HG03196 (cell line): ENCODE measurements at regions not wholly inside any gene's neighbourhood (a gene's known extent, or its start where the extent isn't known, plus 50 kb on each side); places are given as distances from the start of the nearest gene placed in this dataset.

Experiments used
- ATAC-seq: cut with Tn5 transposase; IDR thresholded peaks from one replicate; pipeline ENCODE4 v1.9.1; 2021; ENCODE audit not compliant: unreplicated experiment

DNA sequence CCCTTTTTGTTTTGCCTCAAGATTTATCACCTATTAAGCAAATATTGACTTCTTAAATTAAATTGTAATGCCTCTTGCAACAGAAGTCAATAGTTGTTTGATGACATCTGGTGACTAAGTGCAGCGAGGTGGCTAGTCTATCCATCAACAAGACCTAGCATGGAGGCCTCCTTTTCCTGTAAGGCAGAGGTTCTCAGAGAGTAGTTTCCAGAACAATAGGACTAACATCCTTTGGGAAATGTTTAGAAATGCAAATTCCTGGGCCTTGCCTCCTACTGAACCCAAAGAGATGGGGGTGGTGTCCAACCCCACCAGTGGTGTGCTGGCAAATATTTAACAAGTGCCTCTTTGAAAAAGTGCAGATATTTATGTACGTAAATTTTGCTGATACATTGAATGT is 143.7 kb downstream of the SCP2D1 start:
- ATAC-seq: no peak

- no peak for ATAC-seq
These were observed 157.5 kb downstream of the SCP2D1 start for GRCh38 chr20:18971121-18971520.

GRCh38 chr20:18971574-18971973 is 158.0 kb downstream of the SCP2D1 start:
- no peak for ATAC-seq

DNA sequence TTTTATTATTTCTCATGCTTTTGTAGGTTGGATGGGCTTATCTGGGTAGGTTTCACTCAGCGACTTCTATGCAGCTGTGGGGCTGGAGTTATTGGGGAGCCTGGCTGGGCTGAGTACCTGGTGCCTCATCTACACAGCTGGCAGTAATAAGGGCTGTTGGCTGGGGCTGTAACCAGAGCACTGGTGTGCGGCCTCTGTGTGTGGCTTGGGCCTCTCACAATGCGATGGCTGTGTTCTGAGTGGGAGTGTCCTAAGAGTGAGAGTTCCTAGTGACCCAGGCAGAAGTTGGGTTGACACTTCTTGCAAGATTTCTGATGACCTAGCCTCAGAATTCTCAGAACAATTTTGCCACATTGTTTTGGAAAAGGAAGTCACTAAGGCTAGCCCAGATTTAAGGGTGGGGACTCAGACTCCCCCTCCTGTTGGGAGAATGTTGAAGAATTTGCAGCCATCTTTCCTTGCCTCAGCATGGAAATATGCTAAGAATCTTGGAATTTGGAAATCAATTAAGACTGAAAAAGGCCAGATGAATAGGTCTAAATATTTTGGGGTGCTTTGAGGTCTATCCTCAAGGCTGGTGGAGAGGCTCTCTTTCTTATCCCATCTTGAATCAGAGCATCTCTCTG is 158.8 kb downstream of the SCP2D1 start:
- no peak for ATAC-seq

- ATAC-seq: no peak
These were observed 160.1 kb downstream of the SCP2D1 start for GRCh38 chr20:18973529-18974173.

DNA sequence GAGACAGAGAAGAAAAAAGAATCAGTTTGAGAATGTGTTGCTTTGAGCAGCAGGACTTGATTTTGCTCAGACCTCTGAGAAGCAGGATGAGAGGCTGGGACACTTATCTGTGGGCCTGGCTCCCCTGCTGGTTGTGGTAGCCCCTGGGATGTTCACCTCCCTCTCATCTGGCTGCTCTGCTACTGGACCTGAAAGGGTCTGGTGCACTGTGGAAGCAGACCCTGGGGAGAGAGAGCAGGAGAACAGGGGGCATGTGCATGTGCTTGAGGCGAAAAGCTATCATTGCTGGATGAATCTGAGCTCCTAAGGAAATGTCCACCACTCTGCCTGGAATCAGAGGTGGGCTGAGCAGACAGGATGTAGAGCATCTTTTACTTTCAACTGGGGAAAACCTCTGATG is 161.1 kb downstream of the SCP2D1 start:
- ATAC-seq: no peak

DNA sequence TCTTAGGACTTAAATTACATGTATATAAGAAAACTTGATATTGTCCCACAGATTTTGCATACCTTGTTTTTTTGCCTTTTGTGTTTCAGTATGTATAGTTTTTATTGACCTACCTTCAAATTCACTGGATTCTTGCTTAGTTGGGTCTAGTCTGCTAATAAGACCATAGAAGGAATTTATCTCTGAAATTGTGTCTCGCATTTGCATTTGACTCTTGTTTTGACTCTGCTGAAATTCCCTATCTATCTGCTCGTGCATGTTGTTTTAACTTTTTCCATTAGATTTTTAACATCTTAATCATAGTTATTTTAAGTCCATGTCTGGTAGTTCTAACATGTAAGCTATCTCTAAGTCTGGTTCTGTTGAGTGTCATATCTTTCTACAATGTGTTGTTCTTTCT is 163.9 kb downstream of the SCP2D1 start:
- no peak for ATAC-seq

DNA sequence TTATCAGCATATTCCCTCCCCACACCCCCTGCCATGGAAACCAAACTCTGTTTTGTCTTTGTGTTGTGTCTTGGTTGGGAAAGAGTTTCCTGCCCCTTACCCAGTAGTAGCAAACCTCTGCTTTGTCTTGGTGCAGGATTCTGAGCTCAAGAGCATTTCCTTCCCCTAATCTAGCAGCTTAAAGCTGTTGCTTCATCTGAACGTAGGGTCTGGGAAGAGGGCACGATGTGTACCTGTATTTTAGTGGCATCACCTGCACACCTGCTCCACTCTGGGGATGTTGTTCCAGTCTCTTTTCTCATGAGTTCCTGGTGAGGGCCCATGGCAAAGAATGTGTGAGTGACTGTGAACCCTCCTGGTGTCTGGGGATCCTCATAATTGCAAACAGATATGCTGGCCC is 164.7 kb downstream of the SCP2D1 start:
- ATAC-seq: no peak

- ATAC-seq: no peak
These were observed 165.5 kb downstream of the SCP2D1 start for GRCh38 chr20:18979132-18979531.

GRCh38 chr20:18981962-18982539 is 168.5 kb downstream of the SCP2D1 start:
- no peak for ATAC-seq

DNA sequence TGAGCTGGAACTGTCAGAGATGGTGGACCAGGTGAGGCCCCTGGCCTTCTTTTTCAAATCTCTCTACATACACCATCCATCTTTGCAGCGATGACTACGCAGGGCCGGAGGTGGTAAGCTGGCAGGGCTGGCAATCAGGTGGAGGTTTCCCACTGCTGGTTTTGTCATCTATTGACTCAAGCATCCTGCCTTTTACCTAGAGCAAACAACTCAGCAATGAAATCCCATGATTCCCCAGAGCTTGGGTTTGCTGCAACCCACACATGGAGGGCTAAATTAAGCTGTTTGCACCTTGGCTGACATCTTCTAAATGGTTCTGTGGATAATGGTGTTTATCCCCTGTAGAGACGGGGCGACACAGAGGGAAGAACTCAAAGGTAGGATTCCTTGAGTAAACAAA is 170.2 kb downstream of the SCP2D1 start:
- no peak for ATAC-seq

GRCh38 chr20:18984238-18985200 is 170.9 kb downstream of the SCP2D1 start:
- ATAC-seq: no peak

DNA sequence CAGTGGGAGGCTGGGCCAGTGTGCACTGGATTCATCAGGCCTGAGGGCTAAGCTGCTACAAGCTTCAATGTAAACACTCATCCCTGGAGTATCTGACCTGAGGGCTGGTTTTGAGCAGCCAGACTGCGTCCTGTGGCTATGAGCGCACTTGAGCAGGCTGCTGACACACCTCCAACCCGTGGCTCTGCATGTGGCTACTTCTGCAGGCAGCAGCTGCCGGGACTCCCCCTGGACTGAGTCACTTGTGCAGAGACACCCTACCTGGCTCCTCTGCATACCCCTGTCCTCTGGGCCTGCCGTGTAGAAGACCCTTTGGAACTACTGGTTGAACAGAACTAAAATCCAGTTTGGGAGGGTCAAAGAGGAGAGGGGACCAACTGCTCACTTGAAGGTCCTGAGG is 172.0 kb downstream of the SCP2D1 start:
- no peak for ATAC-seq

- no peak for ATAC-seq
These were observed 172.7 kb downstream of the SCP2D1 start for GRCh38 chr20:18986146-18986830.

GRCh38 chr20:18986895-18987580 is 173.5 kb downstream of the SCP2D1 start:
- no peak for ATAC-seq

DNA sequence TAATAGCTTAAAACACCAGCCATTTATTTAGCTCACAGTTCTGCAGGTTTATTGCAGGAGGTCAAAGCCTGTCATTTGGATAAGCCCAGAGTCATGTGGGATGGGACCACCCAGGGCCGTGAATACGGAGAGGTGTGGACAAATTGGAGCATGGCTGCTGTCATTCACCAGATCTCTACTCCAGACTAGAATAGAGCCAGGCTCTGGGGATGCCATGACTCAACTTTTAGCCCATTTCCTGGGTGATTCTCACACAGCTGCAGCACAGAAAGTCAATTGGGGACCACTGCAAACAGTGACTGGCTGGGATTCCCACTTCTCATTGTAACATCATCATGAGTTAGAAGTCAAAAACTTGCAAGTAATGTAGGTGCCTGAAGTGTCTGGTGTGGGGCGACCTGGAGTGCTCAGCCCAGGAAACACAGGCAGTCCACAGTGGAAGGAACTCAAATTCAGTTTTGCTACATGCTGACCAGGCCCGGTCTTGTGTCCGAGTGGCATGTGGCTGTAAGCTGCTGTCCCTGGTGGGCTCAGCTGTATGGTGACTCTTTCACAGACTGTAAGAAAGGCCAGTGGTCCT is 174.3 kb downstream of the SCP2D1 start:
- ATAC-seq: no peak

- no peak for ATAC-seq
These were observed 175.1 kb downstream of the SCP2D1 start for GRCh38 chr20:18988701-18989100.

DNA sequence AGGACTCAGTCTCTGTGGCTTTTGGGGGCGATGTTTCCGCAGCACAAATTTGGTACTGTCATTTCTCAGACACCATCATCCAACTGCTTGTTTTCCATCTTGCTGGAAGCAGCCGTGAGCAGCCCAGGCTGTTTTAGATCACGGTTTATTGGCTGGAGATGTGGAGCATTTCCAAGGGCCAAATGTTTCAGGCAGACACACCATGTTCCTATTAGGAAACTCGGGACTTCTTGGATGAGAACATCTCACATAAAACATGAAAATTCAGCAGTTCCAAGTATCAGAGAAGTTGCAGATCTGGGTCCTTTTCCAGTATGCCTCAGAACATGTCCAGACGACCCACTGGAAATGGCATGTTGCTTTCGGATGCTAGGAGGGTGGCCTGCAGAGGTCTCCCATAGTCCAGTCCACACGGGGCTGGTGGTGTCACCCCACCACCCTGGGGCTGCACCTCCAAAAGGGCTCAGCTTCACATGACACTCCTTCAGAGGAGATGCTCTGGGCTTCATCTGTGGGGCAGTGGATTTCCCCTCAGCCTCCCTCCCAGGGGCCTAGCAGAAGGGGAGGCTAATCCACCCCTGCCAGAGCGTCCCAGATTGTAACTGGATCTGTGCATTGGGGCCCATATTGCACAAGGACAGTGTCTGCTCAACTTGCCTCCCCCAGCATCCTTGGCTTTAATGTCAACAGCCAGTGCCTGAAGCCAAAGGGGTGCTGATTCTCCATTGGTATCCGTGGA is 176.3 kb downstream of the SCP2D1 start:
- ATAC-seq: no peak

GRCh38 chr20:18991012-18991411 is 177.4 kb downstream of the SCP2D1 start:
- no peak for ATAC-seq
